HUES6 (cell line): ENCODE measurements at regions not wholly inside any gene's neighbourhood (a gene's known extent, or its start where the extent isn't known, plus 50 kb on each side); places are given as distances from the start of the nearest gene placed in this dataset.

Experiments used
- H3K27ac ChIP-seq: 2 replicates; pipeline ENCODE4 v1.7.0; 2013; ENCODE audit warnings: low read depth, mild to moderate bottlenecking, low read length, inconsistent platforms
- H3K27me3 ChIP-seq: 2 replicates; pipeline ENCODE4 v1.6.1; 2013; ENCODE audit warnings: low read length; ENCODE audit not compliant: control insufficient read depth, insufficient read depth
- H3K36me3 ChIP-seq: 2 replicates; pipeline ENCODE4 v1.6.1; 2013; ENCODE audit warnings: low read length; ENCODE audit not compliant: control insufficient read depth, insufficient read depth
- H3K4me1 ChIP-seq: 2 replicates; pipeline ENCODE4 v1.6.1; 2013; ENCODE audit warnings: low read length; ENCODE audit not compliant: control insufficient read depth, insufficient read depth
- H3K4me3 ChIP-seq: 2 replicates; pipeline ENCODE4 v1.5.1; 2013; ENCODE audit warnings: low read depth, low read length
- H3K9ac ChIP-seq: one replicate; pipeline ENCODE4 v1.6.1; 2013; ENCODE audit warnings: mild to moderate bottlenecking, low read length
- H3K9me3 ChIP-seq: 2 replicates; pipeline ENCODE4 v1.6.1; 2013; ENCODE audit warnings: low read depth, low read length; ENCODE audit not compliant: control insufficient read depth, insufficient read depth

GRCh38 chr20:10902174-10902573 lies 228.4 kb upstream of the JAG1 start:
- H3K4me1 ChIP-seq: no peaks in the 10 kb centered on the region
- no peaks in the 10 kb centered on the region for H3K9me3 ChIP-seq
- no peak overlapping the region for H3K9ac ChIP-seq
- no peaks in the 10 kb centered on the region for H3K36me3 ChIP-seq
- no peaks in the 10 kb centered on the region for H3K27me3 ChIP-seq
- H3K27ac ChIP-seq: no peak overlapping the region
- no peak overlapping the region for H3K4me3 ChIP-seq

- no peaks in the 10 kb centered on the region for H3K4me1 ChIP-seq
- H3K27me3 ChIP-seq: no peaks in the 10 kb centered on the region
- no peak overlapping the region for H3K4me3 ChIP-seq
- no peaks in the 10 kb centered on the region for H3K9me3 ChIP-seq
- no peak overlapping the region for H3K27ac ChIP-seq
- no peak overlapping the region for H3K9ac ChIP-seq
- no peaks in the 10 kb centered on the region for H3K36me3 ChIP-seq
Observed at GRCh38 chr20:10902576-10903282, 228.9 kb upstream of the JAG1 start.

- Histone ChIP-seq H3K27ac (no peak overlapping the region), H3K36me3 (no peaks in the 10 kb centered on the region), H3K27me3 (no peaks in the 10 kb centered on the region), H3K4me3 (no peak overlapping the region), H3K4me1 (no peaks in the 10 kb centered on the region), H3K9ac (no peak overlapping the region), H3K9me3 (no peaks in the 10 kb centered on the region)
Observed at GRCh38 chr20:10906834-10907233, 233.0 kb upstream of the JAG1 start.

- Histone ChIP-seq H3K4me3 (no peak overlapping the region), H3K27me3 (no peaks in the 10 kb centered on the region), H3K9me3 (no peaks in the 10 kb centered on the region), H3K4me1 (no peaks in the 10 kb centered on the region), H3K27ac (no peak overlapping the region), H3K36me3 (no peaks in the 10 kb centered on the region), H3K9ac (no peak overlapping the region)
Observed at GRCh38 chr20:10909803-10910202, 236.0 kb upstream of the JAG1 start.

- H3K27ac ChIP-seq: no peak overlapping the region
- no peak overlapping the region for H3K9ac ChIP-seq
- H3K4me3 ChIP-seq: no peak overlapping the region
- H3K27me3 ChIP-seq: no peaks in the 10 kb centered on the region
- H3K4me1 ChIP-seq: no peaks in the 10 kb centered on the region
- no peaks in the 10 kb centered on the region for H3K36me3 ChIP-seq
- H3K9me3 ChIP-seq: no peaks in the 10 kb centered on the region
Observed at GRCh38 chr20:10910535-10911178, 236.9 kb upstream of the JAG1 start.

- Histone ChIP-seq H3K27ac (no peak overlapping the region), H3K36me3 (no peaks in the 10 kb centered on the region), H3K4me1 (no peaks in the 10 kb centered on the region), H3K4me3 (no peak overlapping the region), H3K9me3 (no peaks in the 10 kb centered on the region), H3K9ac (no peak overlapping the region), H3K27me3 (no peaks in the 10 kb centered on the region)
Observed at GRCh38 chr20:10911298-10911697, 237.5 kb upstream of the JAG1 start.

GRCh38 chr20:10915815-10916214 lies 242.0 kb upstream of the JAG1 start:
- H3K27me3 ChIP-seq: no peaks in the 10 kb centered on the region
- no peak overlapping the region for H3K27ac ChIP-seq
- H3K9ac ChIP-seq: no peak overlapping the region
- 0 out of 2 replicates have a peak, but pooled peaks cover 3% of the 10 kb centered on the region for H3K9me3 ChIP-seq
- no peaks in the 10 kb centered on the region for H3K4me1 ChIP-seq
- H3K4me3 ChIP-seq: no peak overlapping the region
- no peaks in the 10 kb centered on the region for H3K36me3 ChIP-seq

GRCh38 chr20:10916312-10916711 lies 242.5 kb upstream of the JAG1 start:
- no peak overlapping the region for H3K4me3 ChIP-seq
- H3K9ac ChIP-seq: no peak overlapping the region
- 0 out of 2 replicates have a peak, but pooled peaks cover 3% of the 10 kb centered on the region for H3K9me3 ChIP-seq
- no peaks in the 10 kb centered on the region for H3K36me3 ChIP-seq
- no peak overlapping the region for H3K27ac ChIP-seq
- no peaks in the 10 kb centered on the region for H3K4me1 ChIP-seq
- no peaks in the 10 kb centered on the region for H3K27me3 ChIP-seq

GRCh38 chr20:10917826-10918225 lies 244.0 kb upstream of the JAG1 start:
- Histone ChIP-seq H3K4me1 (peaks cover 2% of the 10 kb centered on the region; the same call in 1 of the 2 replicates), H3K27me3 (no peaks in the 10 kb centered on the region), H3K36me3 (no peaks in the 10 kb centered on the region), H3K4me3 (no peak overlapping the region), H3K27ac (no peak overlapping the region), H3K9me3 (0 out of 2 replicates have a peak, but pooled peaks cover 3% of the 10 kb centered on the region), H3K9ac (no peak overlapping the region)

GRCh38 chr20:10919396-10920140 lies 245.8 kb upstream of the JAG1 start:
- Histone ChIP-seq H3K9ac (no peak overlapping the region), H3K27me3 (no peaks in the 10 kb centered on the region), H3K4me1 (peaks cover 3% of the 10 kb centered on the region; the same call in 1 of the 2 replicates), H3K4me3 (no peak overlapping the region), H3K36me3 (no peaks in the 10 kb centered on the region), H3K9me3 (0 out of 2 replicates have a peak, but pooled peaks cover 3% of the 10 kb centered on the region), H3K27ac (no peak overlapping the region)

GRCh38 chr20:10920396-10920795 lies 246.6 kb upstream of the JAG1 start:
- H3K9me3 ChIP-seq: 0 out of 2 replicates have a peak, but pooled peaks cover 3% of the 10 kb centered on the region
- H3K27ac ChIP-seq: no peak overlapping the region
- no peak overlapping the region for H3K9ac ChIP-seq
- no peaks in the 10 kb centered on the region for H3K36me3 ChIP-seq
- H3K4me1 ChIP-seq: peaks cover 3% of the 10 kb centered on the region; the same call in 1 of the 2 replicates
- no peaks in the 10 kb centered on the region for H3K27me3 ChIP-seq
- H3K4me3 ChIP-seq: no peak overlapping the region
